DOHH2 (cell line): ENCODE measurements at regions not wholly inside any gene's neighbourhood (a gene's known extent, or its start where the extent isn't known, plus 50 kb on each side); places are given as distances from the start of the nearest gene placed in this dataset.

Source experiments
- H3F3A ChIP-seq: fragments of 200-600 bp; sonication (generic), shearing (Covaris generic); 2 replicates; pipeline ENCODE4 v1.6.0; 2016; ENCODE audit warnings: antibody characterized with exemption, mild to moderate bottlenecking; ENCODE audit not compliant: control insufficient read depth, insufficient read depth
- H3K27ac ChIP-seq: fragments of 200-600 bp; sonication (generic); 2 replicates; pipeline ENCODE4 v1.5.1; 2014; ENCODE audit warnings: low read depth, mild to moderate bottlenecking, low read length, moderate library complexity
- H3K27me3 ChIP-seq: fragments of 200-600 bp; sonication (generic); 2 replicates; pipeline ENCODE4 v1.6.1; 2014; ENCODE audit warnings: mild to moderate bottlenecking, low read length, mixed read lengths; ENCODE audit not compliant: control insufficient read depth
- H3K36me3 ChIP-seq: fragments of 200-600 bp; sonication (generic); 2 replicates; pipeline ENCODE4 v1.6.1; 2014; ENCODE audit warnings: mild to moderate bottlenecking, low read length, moderate library complexity, mixed read lengths; ENCODE audit not compliant: control insufficient read depth
- H3K4me1 ChIP-seq: fragments of 200-600 bp; sonication (generic); 2 replicates; pipeline ENCODE4 v1.6.1; 2014; ENCODE audit warnings: mild to moderate bottlenecking, low read length, mixed read lengths; ENCODE audit not compliant: control insufficient read depth
- H3K4me2 ChIP-seq: fragments of 200-600 bp; sonication (generic); 2 replicates; pipeline ENCODE4 v1.6.0; 2014; ENCODE audit warnings: mild to moderate bottlenecking, low read length, moderate library complexity
- H3K4me3 ChIP-seq: fragments of 200-600 bp; sonication (generic); 2 replicates; pipeline ENCODE4 v1.5.1; 2014; ENCODE audit warnings: mild to moderate bottlenecking, low read length, mixed read lengths
- H3K79me2 ChIP-seq: fragments of 200-600 bp; sonication (generic); 2 replicates; pipeline ENCODE4 v1.6.1; 2014; ENCODE audit warnings: mild to moderate bottlenecking, low read length, mixed read lengths; ENCODE audit not compliant: control insufficient read depth
- H3K9me2 ChIP-seq: fragments of 200-600 bp; sonication (generic); replicated peaks from 2 replicates; pipeline ENCODE4 v1.6.1; 2014; ENCODE audit warnings: mild to moderate bottlenecking, low read length, mixed read lengths; ENCODE audit not compliant: control insufficient read depth
- H3K9me3 ChIP-seq: fragments of 200-600 bp; sonication (generic); 2 replicates; pipeline ENCODE4 v1.6.1; 2014; ENCODE audit warnings: antibody characterized with exemption, low read length, mixed read lengths; ENCODE audit not compliant: control insufficient read depth, insufficient read depth
- H4K20me1 ChIP-seq: fragments of 200-600 bp; sonication (generic); 2 replicates; pipeline ENCODE4 v1.6.0; 2014; ENCODE audit warnings: low read depth, mild to moderate bottlenecking, antibody characterized with exemption, low read length, moderate library complexity; ENCODE audit not compliant: control insufficient read depth, insufficient read depth
- EZH2phosphoT487 ChIP-seq: fragments of 200-600 bp; sonication (generic); IDR thresholded peaks from 2 replicates; pipeline ENCODE4 v1.6.1; 2017; ENCODE audit warnings: borderline replicate concordance, mild to moderate bottlenecking, antibody characterized with exemption, low read length, moderate library complexity, mixed read lengths
- TF ChIP-seq, protein P1 (sequence below): fragments of 200-600 bp; sonication (generic); IDR thresholded peaks from one replicate; pipeline ENCODE4 v1.5.1; 2014; ENCODE audit warnings: antibody characterized with exemption, mild to moderate bottlenecking, low read depth, low read length; ENCODE audit not compliant: poor library complexity, severe bottlenecking

- Histone ChIP-seq H3K27me3 (no peaks in the 10 kb centered on the region), H3K9me3 (no peaks in the 10 kb centered on the region), H3K4me3 (no peak overlapping the region), H3K79me2 (no peaks in the 10 kb centered on the region), H3K4me1 (no peaks in the 10 kb centered on the region), H4K20me1 (no peaks in the 10 kb centered on the region), H3K27ac (no peak overlapping the region), H3K4me2 (no peak overlapping the region), H3K36me3 (no peaks in the 10 kb centered on the region), H3F3A (no peaks in the 10 kb centered on the region), H3K9me2 (no peaks in the 10 kb centered on the region)
- no peak for TF ChIP-seq EZH2phosphoT487
- TF ChIP-seq, protein P1, sequence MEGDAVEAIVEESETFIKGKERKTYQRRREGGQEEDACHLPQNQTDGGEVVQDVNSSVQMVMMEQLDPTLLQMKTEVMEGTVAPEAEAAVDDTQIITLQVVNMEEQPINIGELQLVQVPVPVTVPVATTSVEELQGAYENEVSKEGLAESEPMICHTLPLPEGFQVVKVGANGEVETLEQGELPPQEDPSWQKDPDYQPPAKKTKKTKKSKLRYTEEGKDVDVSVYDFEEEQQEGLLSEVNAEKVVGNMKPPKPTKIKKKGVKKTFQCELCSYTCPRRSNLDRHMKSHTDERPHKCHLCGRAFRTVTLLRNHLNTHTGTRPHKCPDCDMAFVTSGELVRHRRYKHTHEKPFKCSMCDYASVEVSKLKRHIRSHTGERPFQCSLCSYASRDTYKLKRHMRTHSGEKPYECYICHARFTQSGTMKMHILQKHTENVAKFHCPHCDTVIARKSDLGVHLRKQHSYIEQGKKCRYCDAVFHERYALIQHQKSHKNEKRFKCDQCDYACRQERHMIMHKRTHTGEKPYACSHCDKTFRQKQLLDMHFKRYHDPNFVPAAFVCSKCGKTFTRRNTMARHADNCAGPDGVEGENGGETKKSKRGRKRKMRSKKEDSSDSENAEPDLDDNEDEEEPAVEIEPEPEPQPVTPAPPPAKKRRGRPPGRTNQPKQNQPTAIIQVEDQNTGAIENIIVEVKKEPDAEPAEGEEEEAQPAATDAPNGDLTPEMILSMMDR: no peak
Measured at GRCh38 chr3:76470285-76470684, 569.6 kb upstream of the ROBO2 start.

GRCh38 chr3:76474632-76475031, 565.3 kb upstream of the ROBO2 start:
- Histone ChIP-seq H3K36me3 (no peaks in the 10 kb centered on the region), H3K27ac (no peak overlapping the region), H3K4me1 (no peaks in the 10 kb centered on the region), H3K9me2 (no peaks in the 10 kb centered on the region), H3F3A (no peaks in the 10 kb centered on the region), H3K9me3 (no peaks in the 10 kb centered on the region), H3K27me3 (no peaks in the 10 kb centered on the region), H3K79me2 (no peaks in the 10 kb centered on the region), H3K4me3 (no peak overlapping the region), H3K4me2 (no peak overlapping the region), H4K20me1 (no peaks in the 10 kb centered on the region)
- no peak for TF ChIP-seq EZH2phosphoT487
- TF ChIP-seq, protein P1: no peak

- Histone ChIP-seq H3K27ac (no peak overlapping the region), H3K4me1 (no peaks in the 10 kb centered on the region), H3K36me3 (no peaks in the 10 kb centered on the region), H4K20me1 (no peaks in the 10 kb centered on the region), H3F3A (no peaks in the 10 kb centered on the region), H3K27me3 (no peaks in the 10 kb centered on the region), H3K4me2 (no peak overlapping the region), H3K79me2 (no peaks in the 10 kb centered on the region), H3K9me3 (no peaks in the 10 kb centered on the region), H3K9me2 (no peaks in the 10 kb centered on the region), H3K4me3 (no peak overlapping the region)
- no peak for TF ChIP-seq EZH2phosphoT487
- TF ChIP-seq, protein P1: no peak
Measured at GRCh38 chr3:76479161-76479650, 560.7 kb upstream of the ROBO2 start.

- no peaks in the 10 kb centered on the region for H3F3A ChIP-seq
- TF ChIP-seq EZH2phosphoT487: no peak
- TF ChIP-seq, protein P1: no peak
- H3K4me1 ChIP-seq: no peaks in the 10 kb centered on the region
Measured at GRCh38 chr3:76482510-76482909, 557.4 kb upstream of the ROBO2 start.

More at GRCh38 chr3:76482510-76482909, 557.4 kb upstream of the ROBO2 start:
- Histone ChIP-seq H3K4me2 (no peak overlapping the region), H3K36me3 (no peaks in the 10 kb centered on the region), H3K27ac (no peak overlapping the region), H3K9me3 (no peaks in the 10 kb centered on the region), H3K27me3 (no peaks in the 10 kb centered on the region), H4K20me1 (no peaks in the 10 kb centered on the region), H3K79me2 (no peaks in the 10 kb centered on the region), H3K4me3 (no peak overlapping the region), H3K9me2 (no peaks in the 10 kb centered on the region)
